ENCODE measurements at regions not wholly inside any gene's neighbourhood (a gene's known extent, or its start where the extent isn't known, plus 50 kb on each side); places are given as distances from the start of the nearest gene placed in this dataset.

DNA sequence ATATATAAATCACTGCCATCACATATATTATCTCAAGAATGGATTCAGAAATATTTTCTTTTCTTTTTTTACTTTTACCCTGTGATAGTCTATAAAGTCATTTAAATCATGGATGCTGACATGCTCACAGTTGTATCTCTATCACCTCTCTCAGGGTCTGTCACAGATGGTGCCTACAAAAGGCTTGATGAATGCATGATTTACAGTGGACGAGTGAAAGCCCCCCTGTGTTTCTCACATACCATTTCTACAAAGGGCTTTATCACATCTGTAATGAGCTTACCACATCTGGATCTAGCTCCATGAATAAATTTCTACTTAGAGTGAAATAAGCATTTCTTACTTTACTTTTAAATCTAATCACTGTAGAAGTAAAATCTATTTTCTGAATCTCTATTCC is 121.4 kb upstream of the CARD18 start:
- H3K27me3 ChIP-seq: no peaks in the 10 kb centered on the region
- no peak overlapping the region for H3K4me3 ChIP-seq
- no peak overlapping the region for H3K27ac ChIP-seq
- WGBS: 79% methylated on average over 1 of the region's 1 CpG
- H3K36me3 ChIP-seq: no peaks in the 10 kb centered on the region
- H3K4me1 ChIP-seq: no peaks in the 10 kb centered on the region
- DNase-seq (ENCODE audit: low spot score in 2 of 2): no peak
- no peaks in the 10 kb centered on the region for H3K9me3 ChIP-seq
- TF ChIP-seq POLR2A (IDR thresholded peaks at IDR 0.05) (no peak), EP300 (IDR thresholded peaks at IDR 0.05) (no peak)
- TF ChIP-seq, protein P1, sequence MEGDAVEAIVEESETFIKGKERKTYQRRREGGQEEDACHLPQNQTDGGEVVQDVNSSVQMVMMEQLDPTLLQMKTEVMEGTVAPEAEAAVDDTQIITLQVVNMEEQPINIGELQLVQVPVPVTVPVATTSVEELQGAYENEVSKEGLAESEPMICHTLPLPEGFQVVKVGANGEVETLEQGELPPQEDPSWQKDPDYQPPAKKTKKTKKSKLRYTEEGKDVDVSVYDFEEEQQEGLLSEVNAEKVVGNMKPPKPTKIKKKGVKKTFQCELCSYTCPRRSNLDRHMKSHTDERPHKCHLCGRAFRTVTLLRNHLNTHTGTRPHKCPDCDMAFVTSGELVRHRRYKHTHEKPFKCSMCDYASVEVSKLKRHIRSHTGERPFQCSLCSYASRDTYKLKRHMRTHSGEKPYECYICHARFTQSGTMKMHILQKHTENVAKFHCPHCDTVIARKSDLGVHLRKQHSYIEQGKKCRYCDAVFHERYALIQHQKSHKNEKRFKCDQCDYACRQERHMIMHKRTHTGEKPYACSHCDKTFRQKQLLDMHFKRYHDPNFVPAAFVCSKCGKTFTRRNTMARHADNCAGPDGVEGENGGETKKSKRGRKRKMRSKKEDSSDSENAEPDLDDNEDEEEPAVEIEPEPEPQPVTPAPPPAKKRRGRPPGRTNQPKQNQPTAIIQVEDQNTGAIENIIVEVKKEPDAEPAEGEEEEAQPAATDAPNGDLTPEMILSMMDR (IDR thresholded peaks at IDR 0.05): no peak

DNA sequence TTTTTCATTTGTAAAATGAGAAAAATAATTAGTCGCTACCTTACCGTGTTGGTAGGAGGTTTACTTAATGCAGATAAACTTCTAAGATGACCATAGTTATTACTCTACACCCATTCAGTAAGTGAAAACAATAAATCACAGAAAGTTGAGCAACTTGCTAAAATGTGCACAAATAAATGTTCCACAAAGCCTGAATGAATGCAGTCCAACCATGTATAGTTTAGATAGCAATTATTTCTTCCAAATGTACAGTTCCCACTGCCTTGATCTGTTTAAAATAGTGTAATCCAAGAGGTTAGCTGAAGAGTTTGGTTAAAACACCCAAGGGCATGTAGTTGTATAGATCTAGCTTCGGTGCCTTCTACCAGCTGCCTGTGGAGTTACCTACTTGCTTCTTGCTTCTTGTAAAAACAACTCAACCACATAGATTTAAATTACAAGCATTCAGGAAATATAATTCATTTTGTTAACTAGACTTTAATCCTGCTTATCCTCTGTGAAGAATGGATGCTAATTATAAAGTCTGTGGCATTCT is 106.3 kb upstream of the CARD18 start:
- Histone ChIP-seq H3K4me3 (no peak overlapping the region), H3K9me3 (no peaks in the 10 kb centered on the region), H3K27me3 (no peaks in the 10 kb centered on the region), H3K4me1 (no peaks in the 10 kb centered on the region), H3K27ac (no peak overlapping the region), H3K36me3 (no peaks in the 10 kb centered on the region)
- no peak for DNase-seq (ENCODE audit: low spot score in 2 of 2)
- TF ChIP-seq, protein P1 (IDR thresholded peaks at IDR 0.05): no peak
- TF ChIP-seq POLR2AphosphoS5 (IDR thresholded peaks at IDR 0.05) (no peak), EP300 (IDR thresholded peaks at IDR 0.05) (no peak), POLR2A (IDR thresholded peaks at IDR 0.05) (no peak)
- WGBS: 86% methylated on average over 3 of the region's 3 CpGs

GRCh38 chr11:105244160-105244825 is 104.7 kb upstream of the CARD18 start:
- H3K27ac ChIP-seq: no peak overlapping the region
- TF ChIP-seq EP300 (IDR thresholded peaks at IDR 0.05): no peak
- no peak for TF ChIP-seq POLR2A (IDR thresholded peaks at IDR 0.05)
- no peak for TF ChIP-seq POLR2AphosphoS5 (IDR thresholded peaks at IDR 0.05)
- TF ChIP-seq, protein P1 (IDR thresholded peaks at IDR 0.05): no peak
- H3K27me3 ChIP-seq: no peaks in the 10 kb centered on the region
- H3K4me1 ChIP-seq: no peaks in the 10 kb centered on the region
- H3K36me3 ChIP-seq: no peaks in the 10 kb centered on the region
- H3K4me3 ChIP-seq: no peak overlapping the region
- no peak for DNase-seq (ENCODE audit: low spot score in 2 of 2)
- H3K9me3 ChIP-seq: no peaks in the 10 kb centered on the region
- WGBS: 58% methylated on average over 4 of the region's 4 CpGs

DNA sequence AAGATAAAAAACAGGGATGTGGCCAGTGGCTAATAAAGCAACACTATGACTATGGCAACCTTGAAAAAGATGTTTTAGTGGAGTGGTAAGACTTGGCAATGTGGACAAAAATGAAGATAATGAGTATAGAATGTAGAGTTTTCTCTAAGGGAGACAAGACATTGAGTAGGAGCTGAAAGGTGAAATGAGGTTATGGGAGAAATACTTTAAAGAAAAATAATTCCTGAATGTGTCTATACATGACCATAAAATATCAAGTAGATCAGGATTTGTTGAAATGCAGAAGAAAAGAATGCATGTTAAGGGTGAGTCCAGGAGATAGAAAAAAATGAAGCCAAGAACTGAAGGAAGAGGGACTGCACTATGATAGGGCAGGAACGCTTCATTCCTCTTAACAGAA is 101.6 kb upstream of the CARD18 start:
- 77% methylated on average over 1 of the region's 1 CpG for WGBS
- Histone ChIP-seq H3K27me3 (no peaks in the 10 kb centered on the region), H3K36me3 (no peaks in the 10 kb centered on the region), H3K4me3 (no peak overlapping the region), H3K27ac (no peak overlapping the region), H3K9me3 (no peaks in the 10 kb centered on the region), H3K4me1 (no peaks in the 10 kb centered on the region)
- DNase-seq (ENCODE audit: low spot score in 2 of 2): no peak
- TF ChIP-seq EP300 (IDR thresholded peaks at IDR 0.05) (no peak), POLR2AphosphoS5 (IDR thresholded peaks at IDR 0.05) (no peak), POLR2A (IDR thresholded peaks at IDR 0.05) (no peak)
- TF ChIP-seq, protein P1 (IDR thresholded peaks at IDR 0.05): no peak

GRCh38 chr11:105236664-105237063 is 97.1 kb upstream of the CARD18 start:
- no peak for DNase-seq (ENCODE audit: low spot score in 2 of 2)
- Histone ChIP-seq H3K4me3 (no peak overlapping the region), H3K4me1 (no peaks in the 10 kb centered on the region), H3K27ac (no peak overlapping the region), H3K9me3 (no peaks in the 10 kb centered on the region), H3K36me3 (no peaks in the 10 kb centered on the region), H3K27me3 (no peaks in the 10 kb centered on the region)
- 55% methylated on average over 2 of the region's 2 CpGs for WGBS
- TF ChIP-seq, protein P1 (IDR thresholded peaks at IDR 0.05): no peak
- TF ChIP-seq POLR2AphosphoS5 (IDR thresholded peaks at IDR 0.05) (no peak), EP300 (IDR thresholded peaks at IDR 0.05) (no peak), POLR2A (IDR thresholded peaks at IDR 0.05) (no peak)
